Keratinocyte (primary cell): ENCODE measurements at regions not wholly inside any gene's neighbourhood (a gene's known extent, or its start where the extent isn't known, plus 50 kb on each side); places are given as distances from the start of the nearest gene placed in this dataset.

Source experiments
- CTCF ChIP-seq, 3 experiments: IDR thresholded peaks in 1 of 3; conservative IDR thresholded peaks in 1 of 3; optimal IDR thresholded peaks in 1 of 3; 2 replicates in 2 of 3; 3 replicates in 1 of 3; pipeline versions ENCODE3 to v1.5.1; 2011; ENCODE audit warnings: low read length in 3 of 3, mild to moderate bottlenecking in 3 of 3, moderate library complexity in 2 of 3, control low read depth in 1 of 3, inconsistent platforms in 1 of 3; ENCODE audit not compliant: insufficient read depth in 2 of 3; ENCODE audit errors: extremely low read depth in 1 of 3
- EZH2 ChIP-seq: IDR thresholded peaks from one replicate; pipeline ENCODE4 v1.6.1; 2012; ENCODE audit warnings: inconsistent platforms, mild to moderate bottlenecking, low read length, moderate library complexity

DNA sequence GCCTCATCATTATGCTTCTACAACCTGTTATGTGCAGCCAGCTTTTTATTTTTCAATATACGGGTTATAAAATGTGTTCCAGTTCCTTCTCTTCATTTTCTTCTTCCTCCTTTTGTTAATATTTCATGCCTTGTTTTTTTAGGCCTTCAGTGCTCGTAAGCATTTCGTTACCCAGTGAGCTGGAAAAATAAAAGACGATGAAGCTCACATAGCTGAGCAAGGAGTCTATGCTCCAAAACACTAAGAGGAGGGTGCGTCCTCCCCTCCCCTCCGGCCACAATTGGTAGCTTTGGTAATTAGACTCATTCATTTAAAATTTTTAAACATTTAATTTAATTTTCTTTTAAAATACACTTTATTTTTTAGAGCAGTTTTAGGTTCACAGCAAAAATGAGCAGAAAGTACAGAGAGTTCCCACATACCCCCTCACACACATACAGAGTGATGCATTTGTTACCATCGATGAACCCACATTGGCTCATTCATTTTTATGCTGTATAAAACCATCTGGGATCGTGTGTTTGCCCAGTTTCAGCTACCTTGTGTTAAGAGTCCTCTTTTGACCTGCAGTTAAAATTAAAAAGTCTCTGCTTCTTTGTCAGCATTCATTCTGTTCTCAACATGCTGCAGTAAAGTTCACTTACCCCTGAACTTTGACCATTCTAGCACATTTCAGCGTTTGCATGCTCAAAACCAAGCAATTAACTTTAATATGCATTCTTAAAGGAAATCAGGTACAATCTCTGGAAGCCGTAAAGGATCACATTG, 223.9 kb downstream of the LACC1 start:
- TF ChIP-seq CTCF (optimal IDR thresholded peaks at IDR 0.05 in 1 of 3, IDR thresholded peaks at IDR 0.05 in 1 of 3, conservative IDR thresholded peaks at IDR 0.05 in 1 of 3; ENCODE audit: extremely low read depth in 1 of 3, insufficient read depth in 2 of 3, low read length in 3 of 3) (no peak), EZH2 (no peak)
